ENCODE measurements at regions not wholly inside any gene's neighbourhood (a gene's known extent, or its start where the extent isn't known, plus 50 kb on each side); places are given as distances from the start of the nearest gene placed in this dataset.
"Not testable (repeated sequence)": the region's sequence is repeated elsewhere in the genome, so short reads cannot be mapped to it uniquely, and the experiment has no call there.

DNA sequence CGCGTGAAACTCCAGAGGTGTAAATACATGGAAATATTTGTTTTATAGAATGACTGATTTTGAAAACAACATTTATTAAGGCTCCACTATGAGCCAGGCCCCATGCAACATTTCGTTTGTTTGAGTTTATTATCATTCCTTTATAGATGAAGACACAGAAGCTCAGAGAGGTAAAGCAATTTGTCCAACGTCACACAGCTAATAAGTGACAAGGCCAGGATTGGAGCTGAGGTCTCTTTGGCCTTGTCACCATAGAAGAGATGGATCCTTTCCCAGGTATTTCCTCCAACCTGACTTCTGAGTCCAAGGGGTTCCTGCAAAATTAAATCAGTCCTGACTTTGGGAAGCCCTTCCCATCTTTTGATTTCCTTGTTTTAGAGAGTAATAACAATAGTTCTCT lies 98.0 kb downstream of the SYF2 start:
- DNase-seq (ENCODE audit: low read depth in 2 of 3, low spot score in 2 of 3): no peak

DNA sequence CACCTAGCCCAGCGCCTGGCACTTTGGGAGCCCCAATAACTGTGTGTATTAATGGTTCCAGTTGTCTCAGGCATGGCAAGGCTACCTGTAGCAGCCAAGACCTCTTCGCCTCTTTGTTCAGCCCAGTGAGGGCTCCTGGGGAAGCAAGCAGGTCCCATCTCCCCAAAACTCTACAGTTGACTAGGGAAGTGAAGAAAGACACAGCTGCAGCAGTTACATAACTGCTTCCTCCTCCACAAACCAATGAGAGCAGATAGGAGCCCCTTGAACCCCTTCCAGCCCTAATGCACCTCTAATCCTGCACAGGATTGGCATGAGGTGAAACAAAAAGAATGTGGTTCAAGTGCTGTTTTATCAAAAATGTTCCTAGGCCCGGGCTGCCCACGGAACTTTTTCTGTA lies 100.5 kb downstream of the SYF2 start:
- DNase-seq (ENCODE audit: low read depth in 2 of 3, low spot score in 2 of 3): no peak

DNA sequence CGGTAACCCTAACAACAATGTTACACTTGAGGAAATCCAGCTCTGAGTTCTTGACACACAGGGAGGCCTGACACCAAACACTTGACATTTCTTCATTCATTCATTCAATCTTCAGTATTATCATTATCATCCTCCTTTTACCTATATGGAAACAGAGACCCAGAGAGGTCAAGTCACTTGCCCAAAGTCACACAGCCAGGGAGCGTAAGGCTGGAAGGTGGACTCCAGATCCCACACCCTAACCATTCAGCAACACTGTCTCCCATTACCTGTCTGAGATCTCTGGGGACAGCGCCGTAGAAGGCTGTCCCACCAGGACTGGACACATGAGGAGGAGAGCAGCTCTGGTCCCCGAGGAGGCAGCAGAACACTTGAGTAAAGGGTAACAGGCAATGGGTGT lies 101.4 kb downstream of the SYF2 start:
- DNase-seq (ENCODE audit: low read depth in 2 of 3, low spot score in 2 of 3): no peak

DNA sequence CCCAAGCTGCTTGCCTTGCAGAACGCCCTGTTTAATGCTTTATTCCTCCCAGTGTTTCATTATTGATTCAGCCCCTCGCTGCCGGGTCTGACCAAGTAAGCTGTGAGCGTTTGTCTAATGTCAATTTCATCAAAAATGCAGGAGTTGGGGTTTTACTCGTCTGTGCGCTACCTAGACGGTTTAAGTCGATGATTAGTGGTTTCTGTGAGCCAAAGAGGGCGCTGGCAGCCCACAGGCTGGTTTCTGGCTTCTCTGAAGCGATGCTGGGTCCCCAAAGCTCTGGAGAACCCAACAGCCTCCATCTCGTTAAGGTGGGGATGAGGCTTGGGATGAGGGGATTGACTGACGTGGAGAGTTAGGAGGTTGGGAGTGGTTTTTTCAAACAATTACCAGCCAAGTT lies 102.9 kb downstream of the SYF2 start:
- no peak for DNase-seq (ENCODE audit: low read depth in 2 of 3, low spot score in 2 of 3)

DNA sequence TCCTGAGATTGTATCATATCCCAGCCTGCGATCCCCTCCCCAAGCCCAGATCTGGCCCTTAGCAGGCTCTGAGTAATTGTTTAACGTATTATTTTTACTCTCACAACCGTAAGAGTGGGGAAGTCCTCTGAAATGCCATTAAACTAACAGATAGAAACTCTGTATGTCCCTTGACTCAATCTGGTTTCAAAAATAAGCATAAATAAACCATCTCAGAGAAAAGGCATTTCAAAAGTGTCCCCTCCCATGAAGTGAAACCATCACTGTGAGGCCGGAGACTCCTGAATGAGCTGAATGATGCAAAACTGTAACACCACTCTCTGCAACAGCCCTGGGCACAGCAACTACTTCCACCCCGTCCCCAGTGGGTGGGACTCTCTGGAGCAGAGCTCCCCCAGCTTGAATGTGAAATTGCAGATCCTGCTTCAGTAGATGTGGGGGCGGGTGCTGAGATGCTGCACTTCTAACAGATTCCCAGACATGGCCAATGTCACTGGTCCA lies 104.1 kb downstream of the SYF2 start:
- no peak for DNase-seq (ENCODE audit: low read depth in 2 of 3, low spot score in 2 of 3)

DNA sequence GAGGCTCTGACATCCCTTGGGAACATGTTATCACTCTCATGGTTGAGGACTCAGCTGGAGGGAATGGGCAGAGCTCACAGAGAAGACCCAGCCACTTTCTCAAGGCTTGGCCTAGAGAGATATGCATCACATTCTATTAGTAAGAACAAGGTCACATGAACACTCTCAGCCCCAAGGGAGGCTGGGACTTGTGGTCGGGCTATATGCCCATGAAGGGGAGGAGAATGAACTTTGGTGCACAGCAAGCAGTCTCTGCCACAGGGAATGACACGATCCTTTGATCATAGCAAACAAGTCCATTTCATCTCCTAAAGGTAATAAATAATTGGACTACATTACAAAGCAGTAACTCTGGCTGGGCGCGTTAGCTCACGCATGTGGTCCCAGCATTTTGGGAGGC lies 105.7 kb downstream of the SYF2 start:
- DNase-seq (ENCODE audit: low read depth in 2 of 3, low spot score in 2 of 3): no peak

DNA sequence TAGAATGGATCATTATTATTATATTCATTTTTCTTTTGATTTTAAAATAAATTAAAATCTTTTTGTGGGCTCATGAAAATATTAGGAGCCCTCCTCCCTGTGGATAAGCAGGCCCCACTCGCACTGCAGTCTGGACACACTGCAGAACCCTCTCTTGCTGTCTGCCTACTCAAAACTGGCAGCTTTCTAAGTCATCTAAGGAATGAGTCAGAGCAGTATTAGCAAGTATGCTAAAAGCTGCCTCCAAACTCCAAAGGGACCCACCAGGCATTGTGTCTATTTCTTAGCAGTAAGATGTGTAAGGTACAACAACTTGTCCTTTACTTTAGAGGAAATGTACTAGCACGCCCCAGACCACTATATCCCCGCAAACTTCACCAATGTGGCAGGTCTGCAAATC lies 108.8 kb downstream of the SYF2 start:
- DNase-seq (ENCODE audit: low read depth in 2 of 3, low spot score in 2 of 3): no peak

DNA sequence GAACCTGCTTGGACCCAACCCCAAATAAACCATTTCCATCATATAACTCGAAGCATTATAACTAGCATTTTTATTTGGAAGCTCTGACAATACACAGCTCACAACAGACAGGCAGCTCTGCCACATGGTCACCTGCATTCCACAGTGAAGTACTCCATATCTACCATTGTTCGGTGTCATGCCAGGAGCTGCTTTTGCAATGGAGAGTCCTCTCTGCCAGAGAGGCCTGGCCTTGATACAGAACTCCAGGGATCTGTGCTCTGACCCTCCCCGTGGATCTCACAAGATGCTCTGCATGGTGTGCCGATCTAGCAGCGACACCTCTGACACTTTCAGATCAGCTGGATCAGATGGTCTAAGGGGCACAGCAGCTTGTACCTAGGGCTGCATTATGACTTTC lies 109.6 kb downstream of the SYF2 start:
- no peak for DNase-seq (ENCODE audit: low read depth in 2 of 3, low spot score in 2 of 3)

DNA sequence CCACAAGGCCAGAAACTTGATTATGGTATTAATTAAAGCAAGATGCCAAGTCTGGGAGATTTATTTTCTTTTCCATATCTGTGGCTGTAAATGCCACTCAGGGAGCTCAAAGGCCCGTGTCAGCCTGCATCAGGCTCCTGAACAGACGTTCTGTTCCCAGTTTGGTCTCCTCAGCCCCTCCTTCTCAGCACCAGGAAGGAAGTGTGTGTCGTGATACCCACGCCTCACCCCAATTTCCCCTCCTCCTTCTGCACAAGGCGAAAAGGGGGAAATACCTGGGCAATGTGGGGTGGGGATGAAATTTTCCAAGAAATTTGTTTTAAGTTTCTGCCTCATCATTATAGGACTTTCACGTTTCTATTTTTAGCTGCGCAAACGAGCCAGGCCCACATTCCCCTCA lies 112.0 kb downstream of the SYF2 start:
- DNase-seq (ENCODE audit: low read depth in 2 of 3, low spot score in 2 of 3): no peak

DNA sequence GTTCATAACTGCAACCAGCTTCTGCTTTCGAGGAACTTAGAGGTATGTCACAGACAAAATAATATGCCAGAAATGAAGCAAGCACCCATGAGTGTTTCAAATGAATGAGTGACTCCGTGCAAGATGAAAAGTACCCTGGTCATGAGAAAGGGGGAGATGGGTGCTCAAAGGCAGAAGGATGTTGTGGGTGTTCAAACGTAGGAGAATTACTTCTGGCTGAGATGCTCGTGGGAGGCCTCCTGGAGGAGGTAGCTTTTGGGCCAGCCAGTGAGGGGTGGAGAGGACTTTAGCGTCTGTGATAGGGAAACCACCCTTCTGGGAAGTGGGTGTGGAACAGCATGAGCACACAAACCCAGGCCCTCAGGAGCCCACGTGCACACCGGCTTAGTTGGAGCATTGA lies 113.8 kb downstream of the SYF2 start:
- no peak for DNase-seq (ENCODE audit: low read depth in 2 of 3, low spot score in 2 of 3)

DNA sequence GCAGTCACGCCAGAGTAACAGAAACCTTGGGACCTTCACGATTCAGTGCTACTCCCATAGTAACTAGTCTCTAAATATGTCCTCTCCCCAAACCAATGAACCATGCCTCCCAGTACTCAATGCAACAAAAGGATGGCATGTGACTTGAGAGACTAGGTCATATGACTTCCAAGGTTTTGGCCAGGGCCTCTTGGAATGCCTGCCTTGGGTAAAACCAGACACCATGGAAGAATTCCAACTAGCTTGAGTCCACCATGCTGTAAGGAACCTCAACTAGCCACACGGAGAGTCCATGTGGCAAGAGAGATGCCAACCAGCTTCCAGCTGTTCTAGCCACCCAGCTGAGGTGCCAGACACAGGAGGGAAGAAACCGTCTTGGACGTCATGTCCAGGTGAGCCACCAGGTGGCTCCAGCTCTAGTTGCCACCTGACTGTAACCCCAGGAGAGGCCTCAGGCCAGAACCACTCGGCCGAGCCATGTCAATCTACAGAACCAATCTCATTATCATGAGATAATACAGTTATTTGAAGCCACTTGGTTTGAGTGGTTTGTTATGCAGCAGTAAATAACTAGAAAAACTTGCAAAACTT lies 115.0 kb downstream of the SYF2 start:
- no peak for DNase-seq (ENCODE audit: low read depth in 2 of 3, low spot score in 2 of 3)

DNA sequence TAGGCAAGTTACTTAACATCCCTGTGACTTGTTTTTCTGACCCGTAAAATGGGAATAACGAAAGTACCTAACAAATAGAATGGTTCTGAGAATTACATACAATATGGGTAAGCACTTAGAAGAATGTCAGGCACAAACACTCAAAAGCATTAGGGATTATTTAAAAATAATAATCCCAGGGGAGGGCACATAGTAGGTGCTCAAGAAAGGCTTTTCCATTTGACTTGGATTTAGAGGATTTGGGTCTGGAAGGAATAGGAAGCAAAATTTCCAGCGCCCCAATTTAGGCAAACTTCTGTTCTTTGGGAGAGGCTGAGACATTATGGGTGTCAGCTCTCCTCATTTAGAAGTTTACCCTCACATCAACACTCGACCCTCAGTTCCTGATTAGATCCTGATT lies 115.5 kb downstream of the SYF2 start:
- no peak for DNase-seq (ENCODE audit: low read depth in 2 of 3, low spot score in 2 of 3)

DNA sequence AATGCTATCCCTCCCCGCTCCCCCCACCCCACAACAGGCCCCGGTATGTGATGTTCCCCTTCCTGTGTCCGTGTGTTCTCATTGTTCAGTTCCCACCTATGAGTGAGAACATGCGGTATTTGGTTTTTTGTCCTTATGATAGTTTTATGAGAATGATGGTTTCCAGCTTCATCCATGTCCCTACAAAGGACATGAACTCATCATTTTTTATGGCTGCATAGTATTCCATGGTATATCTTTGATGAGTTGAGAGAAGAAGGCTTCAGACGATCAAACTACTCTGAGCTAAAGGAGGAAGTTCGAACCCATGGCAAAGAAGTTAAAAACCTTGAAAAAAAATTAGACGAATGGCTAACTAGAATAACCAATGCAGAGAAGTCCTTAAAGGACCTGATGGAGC lies 116.2 kb downstream of the SYF2 start:
- not testable (repeated sequence) for DNase-seq (ENCODE audit: low read depth in 2 of 3, low spot score in 2 of 3)

DNA sequence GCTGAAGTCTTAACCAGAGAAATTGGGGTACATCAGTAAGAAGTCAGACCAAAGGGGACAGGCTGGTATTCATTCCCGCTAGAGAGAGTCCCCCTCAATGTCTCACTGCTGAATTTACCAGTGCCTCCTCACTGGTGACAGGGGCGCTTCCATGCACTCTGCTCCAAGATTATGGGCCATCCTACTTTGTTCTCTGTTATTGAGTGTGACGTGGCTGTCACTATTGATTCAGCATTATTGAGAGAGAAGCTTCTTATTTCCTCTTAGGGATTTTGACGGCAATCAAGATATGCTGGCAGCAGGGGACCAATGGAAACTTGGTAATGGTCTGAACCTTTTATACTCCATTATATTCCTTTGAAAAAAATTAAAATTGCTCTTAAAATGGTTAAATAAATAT lies 118.6 kb downstream of the SYF2 start:
- DNase-seq (ENCODE audit: low read depth in 2 of 3, low spot score in 2 of 3): no peak

DNA sequence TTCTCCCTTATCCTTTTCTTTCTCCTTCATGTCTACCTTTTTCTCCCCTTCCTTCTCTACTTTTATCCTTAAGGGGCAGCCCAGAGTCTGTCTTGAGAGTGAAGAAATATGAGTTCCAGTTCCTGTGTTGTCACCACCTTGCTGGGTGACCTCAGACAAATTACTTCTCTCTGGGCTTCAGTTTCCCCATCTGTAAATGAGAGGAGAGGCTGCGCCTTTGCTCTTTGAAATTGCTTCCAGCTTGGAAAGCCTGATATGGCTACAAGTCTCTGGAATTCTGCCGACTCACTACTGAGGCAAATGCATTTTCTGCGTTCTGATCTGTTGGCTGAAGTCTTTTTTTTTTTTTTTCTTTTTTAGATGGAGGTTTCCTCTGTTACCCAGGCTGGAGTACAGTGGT lies 119.2 kb downstream of the SYF2 start:
- DNase-seq (ENCODE audit: low read depth in 2 of 3, low spot score in 2 of 3): no peak

DNA sequence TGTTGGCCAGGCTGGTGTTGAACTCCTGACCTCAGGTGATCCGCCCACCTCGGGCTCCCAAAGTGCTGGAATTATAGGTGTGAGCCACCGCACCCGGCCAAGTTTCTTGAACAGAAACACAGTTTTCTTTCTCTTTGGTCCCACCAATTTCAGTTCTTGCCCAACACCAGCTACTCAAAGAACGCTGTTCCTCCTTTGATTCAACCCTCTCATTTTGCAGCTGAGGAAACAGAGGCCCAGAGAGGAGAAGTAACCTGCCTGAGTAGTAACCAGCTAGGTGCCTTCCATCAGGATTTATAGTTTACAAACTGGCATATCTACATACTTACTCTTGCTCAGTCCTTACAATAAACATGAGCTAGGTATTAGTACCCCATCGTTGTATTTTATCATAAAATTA lies 119.9 kb downstream of the SYF2 start:
- DNase-seq (ENCODE audit: low read depth in 2 of 3, low spot score in 2 of 3): no peak

DNA sequence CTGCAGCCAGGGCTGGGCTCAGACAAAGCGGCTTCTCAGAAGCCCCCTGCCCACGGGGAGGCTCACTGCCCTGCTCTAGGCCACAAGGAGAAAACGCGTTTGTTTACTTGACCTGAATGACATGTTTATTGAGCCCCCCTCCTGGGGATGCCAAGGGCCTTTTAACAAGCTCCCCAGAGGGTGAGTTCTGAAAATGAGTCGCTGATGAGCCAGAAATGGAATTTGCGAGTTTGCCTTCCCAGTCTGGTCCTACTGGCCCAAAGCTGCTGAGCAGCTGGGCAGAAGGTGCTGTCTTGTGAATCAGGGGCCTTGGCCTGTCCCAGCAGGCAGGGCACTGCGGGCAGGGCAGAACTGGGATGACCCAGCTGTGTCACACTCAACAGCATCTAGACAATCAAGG lies 120.6 kb downstream of the SYF2 start:
- no peak for DNase-seq (ENCODE audit: low read depth in 2 of 3, low spot score in 2 of 3)

DNA sequence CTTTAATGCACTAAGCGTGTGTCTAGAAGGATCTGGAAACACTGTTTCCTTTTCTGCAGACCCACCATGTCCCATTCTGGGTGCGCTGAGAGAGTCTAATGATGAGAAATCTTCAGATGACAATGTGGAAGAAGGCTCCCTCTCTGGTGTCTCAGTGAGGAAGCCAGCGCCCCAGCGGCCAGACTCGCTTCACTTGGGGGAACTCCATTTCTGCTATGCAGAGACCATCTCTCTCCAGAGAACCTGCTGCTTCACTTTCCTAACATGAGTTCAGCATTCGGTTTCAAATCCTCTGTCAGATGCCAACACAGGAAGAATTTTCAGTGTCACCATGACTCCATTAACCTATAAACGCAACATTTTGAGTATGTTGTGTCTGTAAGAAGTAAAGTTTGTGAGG lies 121.8 kb downstream of the SYF2 start:
- DNase-seq (ENCODE audit: low read depth in 2 of 3, low spot score in 2 of 3): no peak

DNA sequence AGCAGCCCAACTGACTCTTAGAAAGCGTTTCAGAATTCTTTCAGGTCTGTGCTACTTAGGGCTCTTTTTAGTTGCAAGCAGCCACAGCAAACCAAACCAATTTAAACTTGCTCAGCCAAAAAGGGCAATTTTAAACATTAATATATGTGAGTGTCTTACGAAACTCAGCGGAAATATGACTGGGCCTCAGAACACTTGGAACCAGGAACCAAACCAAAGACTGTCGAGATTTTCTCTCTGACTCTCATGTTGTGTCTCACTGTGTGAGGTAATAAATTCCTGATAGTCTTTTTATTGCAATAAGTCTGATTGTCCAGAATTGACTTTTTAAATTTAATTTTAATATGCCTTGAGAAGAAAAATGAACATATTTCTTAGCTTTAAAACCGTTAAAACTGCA lies 122.3 kb downstream of the SYF2 start:
- no peak for DNase-seq (ENCODE audit: low read depth in 2 of 3, low spot score in 2 of 3)

DNA sequence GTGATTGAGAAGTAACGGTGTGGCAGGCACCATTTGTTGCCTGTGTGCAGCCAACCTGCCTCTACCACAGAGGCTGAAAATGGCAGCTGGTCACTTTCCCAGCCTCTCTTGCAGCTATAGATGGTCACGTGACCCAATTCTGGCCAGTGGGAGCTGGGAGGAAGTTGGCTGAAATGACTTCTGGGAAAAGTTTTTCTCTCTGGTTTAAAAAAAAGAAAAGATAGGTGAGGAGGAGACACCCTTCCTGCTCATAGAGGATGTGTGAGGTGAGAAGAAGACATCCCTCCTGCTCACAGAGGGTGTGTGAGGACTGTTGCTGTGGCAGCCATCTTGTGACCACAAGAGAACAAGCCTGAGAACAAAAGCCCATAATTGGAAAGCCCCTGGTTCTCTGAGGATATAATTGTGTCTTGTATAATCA lies 122.8 kb downstream of the SYF2 start:
- no peak for DNase-seq (ENCODE audit: low read depth in 2 of 3, low spot score in 2 of 3)

DNA sequence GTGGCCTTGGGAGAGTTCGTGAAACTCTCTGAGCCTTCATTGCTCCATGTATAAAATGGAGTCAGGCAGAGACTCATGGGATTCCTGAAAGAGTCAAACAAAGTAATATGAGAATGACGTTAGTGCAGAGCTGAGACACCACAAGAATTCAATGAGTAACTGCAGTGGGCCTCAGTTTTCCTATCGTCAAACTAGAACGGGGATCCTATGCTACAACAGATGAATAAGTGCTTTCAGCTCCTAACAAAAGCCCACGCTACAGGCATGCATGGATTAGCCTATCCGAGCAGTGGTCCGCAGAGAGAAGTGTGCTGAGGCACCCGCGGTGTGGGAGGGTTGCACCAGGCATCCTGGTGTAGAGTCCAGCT lies 124.7 kb downstream of the SYF2 start:
- DNase-seq (ENCODE audit: low read depth in 2 of 3, low spot score in 2 of 3): no peak

DNA sequence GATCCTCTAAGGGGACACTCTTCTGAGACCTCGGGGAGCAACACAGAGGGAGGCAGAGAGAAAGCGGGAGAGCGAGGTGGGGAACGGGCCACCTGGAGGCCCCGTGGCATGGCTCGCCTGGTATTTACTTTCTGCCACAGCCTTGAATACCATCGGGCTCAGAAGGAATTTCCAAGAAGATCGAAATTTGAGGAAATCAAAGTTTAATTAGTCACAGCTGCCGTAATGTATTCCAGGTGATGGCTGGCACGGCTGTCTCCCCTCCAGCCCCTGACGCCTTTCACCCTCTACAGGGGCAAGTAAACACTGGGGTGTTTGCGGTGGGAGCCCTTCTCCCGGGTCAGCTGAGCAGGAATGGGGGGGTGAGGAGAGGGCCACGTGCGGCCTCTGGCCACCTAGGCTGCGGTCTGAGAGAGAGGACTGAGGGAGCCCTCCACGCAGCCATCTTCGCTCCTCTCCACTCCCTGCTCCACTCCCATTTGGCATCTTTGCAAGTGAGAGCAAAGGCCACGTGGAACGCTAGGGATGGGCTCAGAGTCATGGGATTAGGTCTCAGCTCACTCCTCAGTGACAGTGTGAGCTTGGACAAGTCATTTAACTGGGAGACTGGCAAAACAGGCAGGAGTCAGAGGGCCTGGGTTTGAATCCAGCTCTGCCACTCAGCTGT lies 125.2 kb downstream of the SYF2 start:
- DNase-seq (ENCODE audit: low read depth in 2 of 3, low spot score in 2 of 3): no peak

DNA sequence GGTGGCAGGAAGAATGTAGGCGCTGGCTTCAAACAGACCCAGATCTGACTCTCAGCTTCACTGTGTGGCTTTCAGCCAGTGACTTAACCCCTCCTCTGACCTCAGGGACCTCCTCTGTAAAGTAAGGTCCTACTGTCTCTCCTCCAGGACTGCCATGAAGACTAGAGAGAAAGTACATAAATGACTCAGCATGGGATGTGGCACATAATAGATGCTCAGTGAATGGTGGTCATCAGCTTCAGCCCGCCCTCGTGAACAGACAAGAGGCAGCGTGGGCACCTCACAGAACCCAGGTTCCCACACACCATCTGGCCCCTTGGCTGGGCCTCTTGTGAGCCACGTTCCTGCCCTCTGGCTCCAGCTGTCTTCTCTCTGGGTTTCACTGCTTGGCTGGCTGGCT lies 126.0 kb downstream of the SYF2 start:
- no peak for DNase-seq (ENCODE audit: low read depth in 2 of 3, low spot score in 2 of 3)
